OCI-LY3 (cell line): ENCODE measurements at regions not wholly inside any gene's neighbourhood (a gene's known extent, or its start where the extent isn't known, plus 50 kb on each side); places are given as distances from the start of the nearest gene placed in this dataset.

Experiments
- CTCF ChIP-seq: fragments of 200-600, 300-600 bp; sonication (generic); IDR thresholded peaks from 2 replicates; pipeline ENCODE4 v1.5.1; 2014; ENCODE audit warnings: antibody characterized with exemption, low read length, low read depth
- EZH2phosphoT487 ChIP-seq: fragments of 200-600 bp; shearing (Covaris generic); IDR thresholded peaks from 2 replicates; pipeline ENCODE4 v1.6.1; 2018; ENCODE audit warnings: antibody characterized with exemption, mixed run types, low read depth

GRCh38 chr5:125717209-125717608, 706.0 kb upstream of the GRAMD2B start:
- no peak for TF ChIP-seq EZH2phosphoT487
- no peak for TF ChIP-seq CTCF
